Endothelial cell of umbilical vein (primary cell): ENCODE measurements at regions not wholly inside any gene's neighbourhood (a gene's known extent, or its start where the extent isn't known, plus 50 kb on each side); places are given as distances from the start of the nearest gene placed in this dataset.

Experiments used
- BruUV-seq: library from RNA; stranded (reverse); fragments of 400-500 nt; replicated peaks from 2 replicates; lab custom pipeline; 2021; lab: Mats Ljungman, UMichigan
- CTCF ChIA-PET: fragments of 300-600, 350-600 bp; sonication (Branson Sonifier 250); formaldehyde crosslinking; loops from one replicate; lab custom pipeline; 2021; ENCODE audit warnings: antibody characterized with exemption, inconsistent platforms; lab: Charles Lee
- POLR2A ChIA-PET: fragments of 300-600, 350-600 bp; sonication (Branson Sonifier 250); formaldehyde crosslinking; loops from one replicate; lab custom pipeline; 2021; ENCODE audit warnings: antibody characterized with exemption, inconsistent platforms; lab: Charles Lee
- DNase-seq: peaks from one replicate; pipeline ENCODE4 v3.0.0-alpha.2; 2011; ENCODE audit warnings: low read depth, low spot score
- FAIRE-seq: peaks from 2 replicates; lab custom pipeline; 2011; peaks lifted over from hg19 to GRCh38; lab: Jason Lieb, UNC
- H2AFZ ChIP-seq: 2 replicates; pipeline ENCODE4 v1.6.0; 2012; ENCODE audit warnings: low read depth, low read length, control low read depth, inconsistent platforms
- H3K27ac ChIP-seq: 2 replicates; pipeline ENCODE4 v1.5.1; 2011; ENCODE audit warnings: low read depth, mild to moderate bottlenecking, control low read depth, low read length, moderate library complexity; ENCODE audit not compliant: insufficient read depth
- H3K27me3 ChIP-seq, 2 experiments: 2 replicates each; pipeline versions ENCODE4 v1.6.0 to v1.6.1; 2011; ENCODE audit warnings: low read length in 2 of 2, mixed read lengths in 1 of 2; ENCODE audit not compliant: control insufficient read depth in 2 of 2, insufficient read depth in 2 of 2
- H3K36me3 ChIP-seq, 2 experiments: 2 replicates in 1 of 2; 3 replicates in 1 of 2; pipeline ENCODE4 v1.5.1; 2011; ENCODE audit warnings: low read length in 2 of 2, mild to moderate bottlenecking in 1 of 2, moderate library complexity in 1 of 2; ENCODE audit not compliant: control insufficient read depth in 2 of 2, insufficient read depth in 2 of 2; ENCODE audit errors: extremely low read depth in 1 of 2
- H3K4me1 ChIP-seq: 3 replicates; pipeline ENCODE4 v1.5.1; 2011; ENCODE audit warnings: mild to moderate bottlenecking, low read length; ENCODE audit not compliant: control insufficient read depth, insufficient read depth; ENCODE audit errors: extremely low read depth
- H3K4me2 ChIP-seq: 2 replicates; pipeline ENCODE4 v1.6.1; 2011; ENCODE audit warnings: low read length, control low read depth, mixed read lengths; ENCODE audit not compliant: insufficient read depth
- H3K4me3 ChIP-seq, 3 experiments: fragments of 200-600 bp in 1 of 3; sonication (generic), shearing (Covaris generic) in 1 of 3; replicated peaks in 1 of 3; 2 replicates each; pipeline ENCODE4 v1.5.1; 2011 to 2016; ENCODE audit warnings: control low read depth in 3 of 3, low read length in 3 of 3, mild to moderate bottlenecking in 2 of 3, inconsistent platforms in 1 of 3, low read depth in 1 of 3, moderate library complexity in 1 of 3; ENCODE audit not compliant: insufficient read depth in 1 of 3
- H3K79me2 ChIP-seq: 2 replicates; pipeline ENCODE4 v1.6.0; 2012; ENCODE audit warnings: low read length, inconsistent platforms; ENCODE audit not compliant: control insufficient read depth, insufficient read depth
- H3K9ac ChIP-seq: replicated peaks from 2 replicates; pipeline ENCODE3; 2011; ENCODE audit warnings: low read length, control low read depth; ENCODE audit not compliant: insufficient read depth; ENCODE audit errors: extremely low read depth
- H3K9me1 ChIP-seq: replicated peaks from 3 replicates; pipeline ENCODE4 v1.6.0; 2011; ENCODE audit warnings: mild to moderate bottlenecking, low read length; ENCODE audit not compliant: control insufficient read depth, insufficient read depth; ENCODE audit errors: extremely low read depth
- H3K9me3 ChIP-seq: replicated peaks from 2 replicates; pipeline ENCODE4 v1.5.1; 2012; ENCODE audit warnings: low read length, inconsistent platforms; ENCODE audit not compliant: control insufficient read depth, insufficient read depth
- H4K20me1 ChIP-seq: replicated peaks from 2 replicates; pipeline ENCODE3; 2011; ENCODE audit warnings: mild to moderate bottlenecking, low read length; ENCODE audit not compliant: control insufficient read depth, insufficient read depth; ENCODE audit errors: extremely low read depth
- CTCF ChIP-seq, 2 donors: IDR thresholded peaks; 1 replicate in 1 of 2; 2 replicates in 1 of 2; pipeline ENCODE4 v1.5.1; 2011; ENCODE audit warnings: low read length in 2 of 2, mild to moderate bottlenecking in 2 of 2, moderate library complexity in 2 of 2, control low read depth in 1 of 2, inconsistent platforms in 1 of 2, low read depth in 1 of 2; ENCODE audit not compliant: insufficient read depth in 1 of 2; ENCODE audit errors: extremely low read depth in 1 of 2
- EZH2 ChIP-seq: IDR thresholded peaks from 2 replicates; pipeline ENCODE4 v1.6.1; 2012; ENCODE audit warnings: borderline replicate concordance, low read depth, mild to moderate bottlenecking, moderate library complexity, low read length, inconsistent platforms; ENCODE audit not compliant: severe bottlenecking
- FOS ChIP-seq: IDR thresholded peaks from 2 replicates; pipeline ENCODE4 v1.6.1; 2011; ENCODE audit warnings: mild to moderate bottlenecking, low read length, moderate library complexity, borderline replicate concordance; ENCODE audit not compliant: insufficient read depth
- GATA2 ChIP-seq: IDR thresholded peaks from 2 replicates; pipeline ENCODE4 v1.7.0; 2011; ENCODE audit warnings: low read depth, mild to moderate bottlenecking, moderate library complexity, mixed read lengths, low read length; ENCODE audit not compliant: insufficient read length, insufficient read depth
- JUN ChIP-seq: IDR thresholded peaks from 2 replicates; pipeline ENCODE4 v1.6.1; 2011; ENCODE audit warnings: borderline replicate concordance, low read depth; ENCODE audit not compliant: insufficient read length, insufficient read depth
- MAX ChIP-seq: IDR thresholded peaks from 2 replicates; pipeline ENCODE4 v1.6.1; 2011; ENCODE audit not compliant: insufficient read depth, insufficient read length
- MYC ChIP-seq: IDR thresholded peaks from one replicate; pipeline ENCODE4 v1.6.1; 2011; ENCODE audit warnings: mild to moderate bottlenecking, low read depth, low read length
- POLR2A ChIP-seq: IDR thresholded peaks from 2 replicates; pipeline ENCODE4 v1.6.1; 2012; ENCODE audit warnings: low read depth, mild to moderate bottlenecking, control low read depth, low read length
- POLR2AphosphoS5 ChIP-seq: IDR thresholded peaks from 2 replicates; pipeline ENCODE4 v1.6.1; 2012; ENCODE audit warnings: low read depth, mild to moderate bottlenecking, control low read depth, low read length, moderate library complexity; ENCODE audit not compliant: insufficient read depth
- dilution Hi-C: fragments of 300-500 bp; cut with MboI; formaldehyde crosslinking; loops from one replicate; pipeline ENCODE4 v1.15.0; 2019; ENCODE audit warnings: low sequenced_read_pairs; ENCODE audit not compliant: extremely low pct_ligation_motif_present
- intact Hi-C: fragments of 100-400 bp; cut with micrococcal nuclease; formaldehyde crosslinking; loops from one replicate; pipeline ENCODE4 v1.10.0; 2022

- H3K4me2 ChIP-seq = no peak overlapping the region
- H2AFZ ChIP-seq = no peak overlapping the region
- no peaks in the 10 kb centered on the region for H3K9me3 ChIP-seq
- TF ChIP-seq POLR2AphosphoS5 (no peak), GATA2 (no peak), EZH2 (no peak), CTCF (IDR thresholded peaks at IDR 0.05; ENCODE audit: extremely low read depth in 1 of 2, insufficient read depth in 1 of 2, low read depth in 1 of 2, low read length in 2 of 2) (no peak), MAX (no peak), MYC (no peak), JUN (no peak), POLR2A (no peak), FOS (no peak)
- DNase-seq (no peak), FAIRE-seq (no peak)
- no peaks in the 10 kb centered on the region for H3K9me1 ChIP-seq
- H3K27ac ChIP-seq = no peak overlapping the region
- no peak overlapping the region for H3K4me3 ChIP-seq
- dilution Hi-C loops = no loop called here
- H3K27me3 ChIP-seq = peaks cover 0 to 5% of the 10 kb centered on the region in 2 experiments
- no peaks in the 10 kb centered on the region for H3K36me3 ChIP-seq
- intact Hi-C loops = no loop called here
- no TSS peak for BruUV-seq
- no peaks in the 10 kb centered on the region for H3K4me1 ChIP-seq
- H4K20me1 ChIP-seq = no peaks in the 10 kb centered on the region
- no peak overlapping the region for H3K9ac ChIP-seq
- POLR2A ChIA-PET = no interaction called here
- H3K79me2 ChIP-seq = no peaks in the 10 kb centered on the region
- CTCF ChIA-PET = interaction anchor here (0.8 kb wide), 1 partner anchor 10 kb away, joined by 4 read pairs; no protein-coding TSS in a partner anchor
These were observed 71.3 kb upstream of the SPRED2 start for GRCh38 chr2:65503746-65504145.
